Uterus (tissue), 2 donors: ENCODE measurements at regions not wholly inside any gene's neighbourhood (a gene's known extent, or its start where the extent isn't known, plus 50 kb on each side); places are given as distances from the start of the nearest gene placed in this dataset.

Experiments used
- POLR2A ChIP-seq, 2 donors: fragments of 450-650 bp; IDR thresholded peaks; one replicate each; pipeline ENCODE4 v1.6.1; 2016; ENCODE audit warnings: antibody characterized with exemption in 2 of 2, mild to moderate bottlenecking in 1 of 2, moderate library complexity in 1 of 2
- TF ChIP-seq, protein P1 (sequence below), 4 experiments: fragments of 200-600 bp in 2 of 4; fragments of 450-650 bp in 2 of 4; sonication (generic) in 2 of 4; IDR thresholded peaks; one replicate each; pipeline ENCODE4 v1.5.1; 2016 to 2019; ENCODE audit warnings: antibody characterized with exemption in 4 of 4, mild to moderate bottlenecking in 2 of 4, moderate library complexity in 1 of 4

DNA sequence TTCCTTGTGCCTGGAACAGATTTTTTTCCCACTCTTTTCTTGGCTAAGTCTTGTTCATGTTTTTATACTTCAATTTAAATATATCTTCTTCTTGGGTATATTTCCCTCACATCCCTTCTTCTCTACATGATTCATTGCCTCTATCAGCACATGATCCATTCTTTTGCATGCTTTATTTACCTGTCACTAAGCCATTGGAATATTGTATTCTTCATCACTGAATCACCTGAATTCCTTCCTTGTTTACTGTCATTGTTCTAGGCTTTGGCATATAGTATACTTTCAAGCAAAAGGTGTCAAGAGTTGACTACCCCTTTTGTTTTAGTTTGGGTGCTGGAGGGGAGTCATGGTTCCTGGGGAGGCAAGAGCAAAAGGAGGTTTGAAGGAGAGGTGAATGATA lies 464.5 kb upstream of the LRRC7 start:
- TF ChIP-seq, protein P1, sequence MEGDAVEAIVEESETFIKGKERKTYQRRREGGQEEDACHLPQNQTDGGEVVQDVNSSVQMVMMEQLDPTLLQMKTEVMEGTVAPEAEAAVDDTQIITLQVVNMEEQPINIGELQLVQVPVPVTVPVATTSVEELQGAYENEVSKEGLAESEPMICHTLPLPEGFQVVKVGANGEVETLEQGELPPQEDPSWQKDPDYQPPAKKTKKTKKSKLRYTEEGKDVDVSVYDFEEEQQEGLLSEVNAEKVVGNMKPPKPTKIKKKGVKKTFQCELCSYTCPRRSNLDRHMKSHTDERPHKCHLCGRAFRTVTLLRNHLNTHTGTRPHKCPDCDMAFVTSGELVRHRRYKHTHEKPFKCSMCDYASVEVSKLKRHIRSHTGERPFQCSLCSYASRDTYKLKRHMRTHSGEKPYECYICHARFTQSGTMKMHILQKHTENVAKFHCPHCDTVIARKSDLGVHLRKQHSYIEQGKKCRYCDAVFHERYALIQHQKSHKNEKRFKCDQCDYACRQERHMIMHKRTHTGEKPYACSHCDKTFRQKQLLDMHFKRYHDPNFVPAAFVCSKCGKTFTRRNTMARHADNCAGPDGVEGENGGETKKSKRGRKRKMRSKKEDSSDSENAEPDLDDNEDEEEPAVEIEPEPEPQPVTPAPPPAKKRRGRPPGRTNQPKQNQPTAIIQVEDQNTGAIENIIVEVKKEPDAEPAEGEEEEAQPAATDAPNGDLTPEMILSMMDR (IDR thresholded peaks at IDR 0.05), result no peak
- TF ChIP-seq POLR2A (IDR thresholded peaks at IDR 0.05), result no peak
